Epidermal melanocyte (primary cell): ENCODE measurements at regions not wholly inside any gene's neighbourhood (a gene's known extent, or its start where the extent isn't known, plus 50 kb on each side); places are given as distances from the start of the nearest gene placed in this dataset.

Experiments
- DNase-seq: peaks from one replicate; pipeline ENCODE4 v3.0.0; 2011; ENCODE audit warnings: low spot score; ENCODE audit not compliant: insufficient read length

DNA sequence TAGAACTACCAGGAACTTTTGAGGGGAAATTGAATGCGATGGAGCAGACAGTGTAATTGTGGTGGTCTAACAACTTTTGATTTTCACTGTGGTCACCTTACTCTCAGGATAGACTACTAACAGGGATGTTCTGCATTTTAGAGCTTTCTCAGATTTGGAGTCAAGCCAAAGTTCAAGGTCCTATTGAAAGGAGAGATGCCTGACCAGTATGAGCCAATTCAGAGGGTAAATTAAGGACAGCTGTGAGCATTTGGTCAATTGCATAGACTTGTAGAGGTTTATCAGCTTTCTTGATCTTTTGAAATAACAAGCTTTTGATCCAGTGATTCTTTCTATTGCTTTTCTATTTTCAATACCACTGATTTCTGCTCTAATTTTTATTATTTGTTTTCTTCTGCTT, 1095.7 kb upstream of the CNTNAP5 start:
- no peak for DNase-seq

DNA sequence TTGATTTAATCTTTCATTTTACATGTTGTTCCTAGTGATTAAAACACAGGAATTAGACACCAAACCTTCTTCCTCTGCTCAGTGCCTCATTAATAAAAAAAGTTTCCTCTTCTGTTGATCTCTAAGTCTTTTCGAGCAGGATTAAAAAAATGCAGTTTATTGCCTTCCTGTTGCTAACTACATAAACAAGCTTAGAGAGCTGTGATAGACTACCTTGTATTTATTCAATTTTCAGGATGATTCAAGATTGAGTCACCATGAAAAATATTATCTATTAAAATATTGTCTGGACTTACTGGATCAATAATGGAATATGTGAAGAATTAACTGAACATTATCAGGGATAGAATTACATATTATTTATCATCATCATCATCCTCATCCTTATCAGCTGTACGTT, 1089.6 kb upstream of the CNTNAP5 start:
- DNase-seq: no peak

DNA sequence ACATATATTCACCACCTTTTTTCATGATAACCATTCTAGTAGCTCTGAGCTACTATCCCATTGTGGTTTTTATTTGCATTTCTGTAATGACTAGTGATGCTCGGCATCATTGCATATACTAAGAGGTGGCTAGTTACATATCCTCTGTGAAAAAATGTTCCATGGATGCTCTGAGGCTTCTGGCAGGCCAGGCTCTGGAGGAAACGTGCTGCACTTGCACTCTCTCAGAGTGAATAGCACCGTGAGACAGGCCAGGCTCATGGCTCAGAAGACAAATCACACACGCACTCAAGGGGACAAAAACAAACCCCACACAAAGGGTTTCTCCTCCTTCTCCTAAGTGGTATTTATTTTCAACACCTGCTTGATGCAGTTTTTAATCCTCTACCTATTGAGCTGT, 1085.3 kb upstream of the CNTNAP5 start:
- no peak for DNase-seq

DNA sequence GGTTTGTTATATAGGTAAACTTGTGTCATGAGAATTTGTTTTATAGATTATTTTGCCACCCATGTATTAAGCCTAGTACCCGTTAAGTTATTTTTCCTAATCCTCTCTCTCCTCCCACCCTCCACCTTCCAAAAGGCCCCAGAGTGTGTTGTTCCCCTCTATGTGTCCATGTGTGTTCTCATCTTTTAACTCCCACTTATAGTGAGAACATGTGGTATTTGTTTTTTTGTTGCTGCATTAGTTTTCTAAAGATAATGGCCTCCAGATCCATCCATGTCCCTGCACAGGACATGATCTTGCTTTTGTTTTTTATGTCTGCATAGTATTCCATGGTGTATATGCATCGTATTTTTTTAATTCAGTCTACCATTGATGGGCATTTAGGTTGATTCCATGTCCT, 1075.6 kb upstream of the CNTNAP5 start:
- no peak for DNase-seq

DNA sequence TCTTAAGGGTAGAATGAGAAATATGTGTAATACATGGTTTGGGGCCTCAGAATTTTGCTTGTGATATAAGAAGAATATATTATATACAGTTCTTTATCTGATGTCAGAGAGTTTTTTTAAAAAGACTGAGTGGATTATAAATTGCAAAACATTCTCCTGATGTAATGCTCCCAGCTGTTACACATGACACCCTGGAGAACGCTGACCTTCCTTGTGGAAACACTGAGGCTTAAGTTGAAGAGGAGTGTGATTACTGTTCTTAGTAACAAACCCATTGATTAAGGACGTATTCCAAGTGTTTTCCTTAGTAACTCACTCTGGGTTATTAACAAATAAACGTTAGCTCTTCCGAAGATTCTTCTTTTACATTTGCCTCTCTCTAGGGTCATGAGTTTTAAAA, 1069.3 kb upstream of the CNTNAP5 start:
- DNase-seq: no peak

DNA sequence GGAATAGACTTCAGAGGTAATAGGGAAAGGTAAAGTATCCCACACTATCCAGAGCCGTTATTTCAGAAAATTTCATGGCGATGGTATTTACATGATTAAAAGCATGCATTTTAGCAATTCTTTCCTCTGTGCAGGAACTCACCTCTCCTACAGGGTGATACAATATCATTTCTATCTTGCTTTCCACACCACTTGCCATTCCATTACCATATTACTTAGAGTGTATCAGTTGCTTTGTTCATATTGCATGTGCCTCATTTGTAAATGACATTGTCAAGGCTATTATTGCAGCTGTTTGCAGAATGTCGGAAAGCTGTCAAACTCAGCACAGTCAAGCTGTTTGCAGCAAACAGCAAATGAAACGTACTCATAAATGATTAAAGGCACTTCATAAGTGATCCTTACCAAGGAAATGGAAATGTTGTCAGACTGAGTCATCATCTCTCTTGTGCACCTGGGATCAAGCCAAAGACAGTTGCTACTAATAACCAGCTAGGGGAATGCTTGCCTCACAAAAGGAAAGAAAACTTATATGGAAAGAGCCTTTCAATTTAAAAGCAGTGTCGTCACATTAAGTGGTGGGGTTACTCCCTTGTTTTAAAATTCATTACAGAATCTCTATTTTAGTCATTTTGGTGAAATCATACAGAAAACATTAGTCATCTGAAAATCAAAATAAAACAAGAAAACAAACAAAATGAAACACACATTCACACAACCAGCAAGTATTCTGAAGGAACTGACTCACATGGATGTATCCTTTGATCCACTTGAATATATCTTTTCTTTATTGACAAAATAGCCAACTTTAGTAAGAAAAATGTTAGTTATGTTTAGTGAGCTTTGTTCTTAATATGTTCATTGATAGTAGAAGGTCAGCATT, 1064.1 kb upstream of the CNTNAP5 start:
- no peak for DNase-seq

DNA sequence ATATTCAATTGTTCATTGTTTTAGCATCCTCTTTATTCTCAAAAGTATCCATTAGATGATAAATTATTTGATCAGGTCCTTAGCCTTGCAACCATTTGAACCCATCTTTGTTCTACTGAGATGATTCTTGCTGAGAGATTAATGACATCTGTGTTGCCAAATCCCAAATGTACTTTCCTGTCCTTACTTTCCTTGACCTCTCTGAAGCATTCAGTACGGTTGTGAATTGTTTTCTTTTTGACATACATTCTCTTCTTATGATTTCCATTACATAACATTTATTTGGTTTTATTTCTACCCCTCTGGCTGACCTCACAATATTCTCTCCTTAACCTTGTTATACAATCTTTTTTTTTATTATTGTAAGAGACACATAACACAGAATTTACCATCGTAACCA, 1058.6 kb upstream of the CNTNAP5 start:
- no peak for DNase-seq

DNA sequence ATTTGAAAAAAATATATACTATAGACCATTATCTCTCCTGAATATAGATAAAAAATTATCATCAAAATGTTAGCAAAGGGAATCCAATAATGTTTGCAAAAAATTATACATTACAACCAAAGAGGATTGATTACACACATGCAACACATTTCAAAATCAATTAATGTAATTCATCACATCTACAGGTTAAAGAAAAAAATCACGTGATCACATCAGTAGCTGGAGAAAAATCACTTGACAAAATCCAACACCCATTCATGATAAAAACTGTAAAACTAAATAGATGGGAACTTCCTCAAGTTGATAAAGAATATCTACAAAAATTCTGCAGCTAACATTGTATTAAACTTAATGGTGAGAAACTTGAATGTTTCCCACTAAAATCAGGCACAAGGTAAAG, 1047.5 kb upstream of the CNTNAP5 start:
- DNase-seq: no peak

DNA sequence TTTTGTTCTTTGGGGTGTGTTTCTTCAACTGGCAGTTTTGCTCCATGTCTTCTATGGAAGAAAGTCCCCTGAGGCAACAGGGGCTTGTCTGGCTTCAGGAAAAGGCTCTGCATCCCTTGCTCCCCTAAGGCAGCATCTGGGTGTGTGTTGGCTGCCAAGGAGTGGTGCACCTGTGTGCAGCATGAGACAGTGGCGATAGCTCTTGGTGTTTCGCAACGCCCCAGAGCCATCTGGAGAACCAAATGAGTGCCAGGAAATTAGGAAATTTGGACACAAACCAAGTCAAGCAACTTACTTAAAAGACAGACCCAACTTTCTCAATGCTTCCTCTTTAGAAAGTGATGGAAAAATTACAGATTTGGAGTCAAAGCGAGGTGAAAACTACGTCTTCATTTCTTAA, 1044.4 kb upstream of the CNTNAP5 start:
- no peak for DNase-seq

DNA sequence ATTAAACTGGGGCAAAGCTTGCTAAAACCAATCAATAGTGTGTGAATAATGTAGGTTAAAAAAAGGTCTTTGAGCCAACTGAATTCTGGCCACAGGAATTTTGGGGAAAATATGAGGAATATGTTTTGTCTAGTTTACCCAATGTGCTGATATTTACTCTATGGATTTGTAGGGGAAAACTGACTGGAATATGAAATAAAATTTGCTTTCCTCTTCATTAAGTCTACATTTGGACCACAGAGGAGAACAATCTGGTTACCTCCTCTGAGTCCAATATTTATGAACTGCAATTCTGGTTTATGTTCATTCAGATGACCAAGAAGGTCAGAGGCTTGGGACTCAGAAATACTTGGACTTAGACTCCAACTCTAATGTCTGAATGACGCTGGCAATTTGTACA, 1042.2 kb upstream of the CNTNAP5 start:
- DNase-seq: no peak

DNA sequence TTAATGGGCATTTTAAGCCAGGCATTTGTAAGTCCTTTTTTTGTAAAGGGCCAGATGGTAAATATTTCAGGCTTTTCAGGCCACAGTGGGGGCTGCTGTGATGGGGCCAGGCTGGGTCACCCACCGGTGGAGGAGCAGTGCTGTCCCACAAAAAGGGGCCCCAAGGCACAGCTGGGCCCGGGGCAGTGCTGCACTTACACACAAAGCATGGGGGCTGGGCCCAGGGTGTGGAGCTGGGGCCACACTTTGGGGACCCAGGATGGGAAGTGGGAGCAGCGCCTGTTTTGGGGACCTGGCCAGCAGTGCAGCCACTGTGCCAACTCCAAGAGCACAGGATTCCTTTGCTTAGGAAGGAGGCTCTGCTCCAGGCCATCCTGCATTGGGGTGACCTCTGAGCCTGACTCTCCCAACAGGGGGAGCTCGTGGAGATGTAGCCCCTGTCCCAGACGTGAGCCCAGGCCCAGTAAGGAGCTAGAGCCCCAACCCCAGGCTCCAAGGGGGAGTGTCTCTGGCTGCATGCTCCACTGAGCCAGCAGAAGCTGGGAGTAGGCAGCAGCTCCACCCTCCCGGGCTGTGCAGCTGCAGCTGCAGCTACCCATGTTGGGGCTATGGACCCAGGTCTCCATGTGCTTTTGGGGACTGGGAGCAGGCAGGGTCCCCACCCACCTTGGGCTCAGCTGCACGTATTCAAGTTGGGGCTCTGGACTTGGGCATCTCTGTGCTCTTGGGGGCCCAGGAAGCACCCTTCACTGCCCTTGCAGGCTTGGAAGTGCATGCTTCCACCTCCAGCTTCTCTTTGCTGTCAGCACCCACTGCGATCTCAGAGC, 1036.5 kb upstream of the CNTNAP5 start:
- no peak for DNase-seq

DNA sequence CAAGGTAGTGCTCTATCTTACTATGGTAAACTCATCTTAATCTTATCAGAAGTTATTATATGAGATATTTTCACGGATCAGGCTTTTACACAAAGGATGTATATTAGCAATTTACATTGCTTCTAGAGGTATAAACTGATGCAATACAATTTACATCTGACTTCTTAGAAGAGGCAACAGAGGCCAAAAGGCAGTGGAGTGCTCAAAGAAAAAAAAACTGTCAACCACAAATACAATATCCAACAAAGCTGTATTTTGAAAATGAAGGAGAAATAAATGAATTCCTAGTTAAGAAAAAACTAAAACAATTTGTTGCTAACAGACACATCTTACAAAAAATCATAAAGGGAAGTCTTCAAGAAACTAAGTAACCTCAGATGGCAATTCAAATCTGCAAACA, 1031.5 kb upstream of the CNTNAP5 start:
- no peak for DNase-seq

DNA sequence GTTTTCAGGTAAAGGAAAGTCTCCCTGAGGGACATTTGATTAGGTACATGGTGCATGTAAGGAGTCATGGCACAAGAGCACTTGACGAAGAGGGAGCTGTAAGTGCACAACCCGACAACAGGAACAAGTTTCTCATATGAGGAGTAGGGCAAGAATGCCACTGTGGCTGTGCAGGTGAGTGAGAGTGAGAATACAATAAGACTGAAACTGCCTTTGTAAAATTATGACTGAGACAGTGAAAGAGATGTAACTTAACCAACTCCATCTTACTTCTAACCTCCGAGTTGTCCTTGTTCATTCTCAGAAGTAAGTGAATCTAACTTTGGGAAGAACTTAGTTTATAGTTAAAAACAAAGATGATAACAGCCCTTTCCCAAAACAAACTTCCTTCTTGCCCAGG, 1025.8 kb upstream of the CNTNAP5 start:
- no peak for DNase-seq

DNA sequence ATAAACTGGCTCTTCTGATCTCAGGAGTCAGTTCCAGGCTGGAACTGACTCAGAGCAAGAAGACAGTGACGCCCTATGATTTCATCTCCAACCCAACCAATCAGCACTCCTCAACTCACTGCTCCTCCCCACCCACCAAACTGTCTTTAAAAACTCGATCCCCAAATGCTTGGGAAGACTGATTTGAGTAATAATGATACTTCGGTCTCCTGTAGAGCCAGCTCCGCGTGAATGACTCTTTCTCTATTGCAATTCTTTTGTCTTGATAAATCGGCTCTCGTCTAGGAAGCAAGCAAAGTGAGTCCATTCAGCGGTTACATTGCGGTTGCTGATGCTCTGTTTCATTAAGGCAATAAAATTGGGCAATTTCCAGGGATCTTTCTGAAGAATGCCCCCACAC, 1025.3 kb upstream of the CNTNAP5 start:
- DNase-seq: no peak

DNA sequence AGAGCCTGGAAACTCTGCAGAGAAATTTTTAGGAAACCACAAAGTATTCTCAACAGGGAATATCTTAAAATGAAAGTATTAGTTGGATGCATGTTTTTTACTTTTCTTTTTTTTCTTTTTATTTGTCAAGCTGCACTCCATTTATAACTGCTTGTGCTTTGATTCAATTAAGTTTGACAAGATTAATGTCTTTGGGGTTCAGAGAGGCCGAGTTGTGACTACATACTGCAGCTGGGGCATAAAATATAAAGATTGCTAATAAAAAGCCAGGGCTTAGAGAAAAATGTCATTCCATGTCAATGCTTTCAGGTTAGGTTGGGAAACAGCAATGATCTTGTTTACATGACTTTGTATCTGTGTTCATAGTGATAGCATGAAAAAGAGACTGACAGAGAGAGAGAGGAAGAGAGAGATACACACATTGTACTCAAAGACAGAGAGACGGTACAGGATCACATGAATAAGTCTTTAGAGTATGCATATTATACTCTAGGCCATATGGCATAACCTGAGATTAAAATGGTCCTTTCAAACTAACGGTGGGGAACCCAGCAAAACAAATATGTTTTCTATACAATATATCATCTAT, 1022.3 kb upstream of the CNTNAP5 start:
- no peak for DNase-seq

DNA sequence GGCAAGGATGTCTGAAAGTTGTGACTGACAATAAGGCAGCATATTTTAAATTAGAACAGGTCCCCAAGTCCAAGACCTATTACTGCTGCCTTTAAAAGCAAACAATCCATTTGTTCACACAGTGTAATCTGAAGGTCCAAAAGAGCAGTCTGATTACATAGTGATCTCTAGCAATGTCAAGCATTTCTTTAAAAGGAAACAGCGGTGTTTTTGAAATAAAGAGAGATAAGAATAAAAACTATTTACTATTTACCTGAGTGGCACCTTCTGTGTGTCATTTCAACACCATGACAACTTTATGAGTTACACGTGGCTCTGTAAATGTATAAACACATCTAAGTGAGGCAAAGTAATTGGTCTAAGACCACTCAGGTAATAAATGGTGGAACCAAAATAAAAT, 1009.9 kb upstream of the CNTNAP5 start:
- DNase-seq: no peak

DNA sequence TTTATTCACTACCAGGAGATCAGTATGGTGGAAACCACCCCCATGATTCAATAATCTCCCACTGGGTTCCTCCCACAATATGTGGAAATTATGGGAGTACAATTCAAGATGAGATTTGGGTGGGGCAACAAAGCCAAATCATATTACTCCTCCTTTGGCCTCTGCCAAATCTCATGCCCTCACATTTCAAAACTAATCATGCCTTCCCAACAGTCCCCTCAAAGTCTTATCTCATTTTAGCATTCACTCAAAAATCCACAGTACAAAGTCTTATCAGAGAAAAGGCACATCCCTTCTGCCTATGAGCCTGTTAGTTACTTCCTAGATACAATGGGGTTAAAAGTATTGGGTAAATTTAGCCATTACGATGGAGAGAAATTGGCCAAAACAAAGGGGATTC, 989.5 kb upstream of the CNTNAP5 start:
- no peak for DNase-seq

DNA sequence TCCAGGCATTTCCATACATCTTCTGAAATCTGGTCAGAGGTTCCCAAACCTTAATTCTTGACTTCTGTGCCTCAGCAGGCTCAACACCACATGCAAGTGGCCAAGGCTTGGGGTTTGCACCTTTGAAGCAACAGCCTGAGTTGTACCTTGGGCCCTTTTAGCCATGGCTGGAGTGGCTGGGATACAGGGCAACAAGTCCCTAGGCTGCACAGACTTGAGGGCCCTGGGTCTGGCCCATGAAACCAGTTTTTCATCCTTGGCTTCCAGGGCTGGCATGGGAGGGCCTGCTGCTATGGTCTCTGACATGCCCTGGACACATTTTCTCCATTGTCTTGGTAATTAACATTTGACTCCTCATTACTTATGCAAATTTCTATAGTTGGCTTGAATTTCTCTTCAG, 988.8 kb upstream of the CNTNAP5 start:
- no peak for DNase-seq

DNA sequence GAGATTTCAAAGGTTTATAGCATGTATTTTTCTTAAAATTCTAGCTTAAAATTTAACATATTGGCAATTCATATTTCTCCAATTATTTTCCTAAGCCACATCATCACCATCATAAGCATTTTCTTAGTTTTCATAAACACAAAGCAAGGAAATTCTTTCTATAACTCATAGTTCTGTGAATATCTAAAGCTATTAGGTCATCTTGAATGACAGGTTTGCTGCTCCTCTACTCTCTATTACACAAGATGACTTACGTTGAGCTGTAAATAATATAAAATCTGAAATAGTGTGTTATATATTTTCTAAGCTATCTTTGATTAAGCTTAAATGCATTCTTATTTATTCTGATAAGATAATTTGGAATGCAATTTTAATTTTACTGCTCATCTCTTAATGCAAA, 984.6 kb upstream of the CNTNAP5 start:
- no peak for DNase-seq

DNA sequence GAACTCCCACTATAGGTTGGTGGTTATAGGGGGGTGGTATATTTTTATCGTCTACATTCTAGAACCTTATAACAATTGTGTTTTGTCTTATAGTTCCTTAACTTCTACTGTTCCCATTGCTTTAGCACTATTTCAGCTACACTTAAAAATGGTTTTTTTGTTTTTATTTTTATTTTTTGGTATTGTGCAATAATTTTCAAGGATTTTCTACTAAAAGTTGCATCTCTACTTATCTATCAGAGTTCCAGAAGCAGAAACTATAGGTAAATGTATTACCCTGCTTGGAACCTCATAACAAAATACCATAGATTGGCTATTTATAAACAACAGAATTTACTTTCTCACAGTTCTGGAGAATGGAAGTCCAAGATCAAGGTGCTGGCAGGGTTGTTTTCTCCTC, 981.6 kb upstream of the CNTNAP5 start:
- DNase-seq: no peak

DNA sequence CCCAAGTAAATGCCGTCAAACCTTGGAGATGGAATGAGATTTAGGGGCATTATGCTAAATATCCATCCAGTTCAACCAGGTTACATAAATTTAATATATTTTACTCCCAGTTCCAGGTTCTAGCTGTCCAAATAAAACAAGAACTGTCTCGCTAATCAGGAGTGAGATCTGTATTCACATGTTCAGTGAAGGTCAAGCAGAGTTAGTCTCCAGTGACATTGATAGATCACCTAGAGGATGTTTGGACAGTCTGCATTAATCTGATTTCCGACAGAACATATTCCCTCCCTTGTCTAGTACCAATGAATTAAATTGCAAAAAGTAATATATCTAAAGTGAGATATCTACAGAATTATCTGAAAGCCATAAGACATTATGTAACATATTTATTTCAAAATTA, 979.4 kb upstream of the CNTNAP5 start:
- DNase-seq: no peak

DNA sequence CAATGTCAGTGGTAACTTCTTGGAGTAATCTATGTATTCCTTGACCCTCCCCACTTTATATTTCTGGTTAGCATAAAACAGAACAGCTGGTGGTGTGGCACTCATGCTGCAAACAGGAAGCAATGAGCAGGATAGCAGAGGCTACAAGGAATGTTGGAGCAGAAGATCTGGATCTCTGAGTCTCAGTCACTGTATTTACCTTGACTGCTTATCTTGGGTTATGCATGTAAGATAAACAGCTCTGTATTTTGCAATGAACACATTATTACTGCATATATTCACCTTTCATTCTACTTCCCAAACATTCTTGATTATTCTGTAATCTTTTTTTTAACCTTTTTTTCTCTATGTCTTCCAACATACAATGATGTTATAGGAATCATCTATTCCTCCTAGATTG, 977.9 kb upstream of the CNTNAP5 start:
- no peak for DNase-seq
